HG03457 (cell line): ENCODE measurements at regions not wholly inside any gene's neighbourhood (a gene's known extent, or its start where the extent isn't known, plus 50 kb on each side); places are given as distances from the start of the nearest gene placed in this dataset.
"Not testable (repeated sequence)": the region's sequence is repeated elsewhere in the genome, so short reads cannot be mapped to it uniquely, and the experiment has no call there.

ENCODE experiments used
- ATAC-seq: cut with Tn5 transposase; IDR thresholded peaks from one replicate; pipeline ENCODE4 v1.9.1; 2021; ENCODE audit warnings: moderate number of reproducible peaks; ENCODE audit not compliant: unreplicated experiment

DNA sequence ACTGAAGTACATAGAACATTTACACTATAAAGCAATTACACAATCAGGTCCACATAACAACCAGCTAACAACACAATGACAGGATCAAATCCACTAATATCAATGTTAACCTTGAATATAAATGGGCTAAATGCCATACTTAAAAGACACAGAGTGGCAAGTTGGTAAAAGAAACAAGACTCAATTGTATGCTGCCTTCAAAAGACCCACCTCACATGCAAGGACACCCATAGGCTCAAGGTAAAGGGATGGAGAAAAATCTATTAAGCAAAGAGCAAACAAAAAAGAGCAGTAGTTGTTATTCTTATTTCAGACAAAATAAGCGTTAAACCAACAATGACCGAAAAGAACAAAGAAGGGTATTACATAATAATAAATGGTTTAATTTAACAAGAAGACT is 183.3 kb downstream of the PYDC2 start:
- no peak for ATAC-seq

DNA sequence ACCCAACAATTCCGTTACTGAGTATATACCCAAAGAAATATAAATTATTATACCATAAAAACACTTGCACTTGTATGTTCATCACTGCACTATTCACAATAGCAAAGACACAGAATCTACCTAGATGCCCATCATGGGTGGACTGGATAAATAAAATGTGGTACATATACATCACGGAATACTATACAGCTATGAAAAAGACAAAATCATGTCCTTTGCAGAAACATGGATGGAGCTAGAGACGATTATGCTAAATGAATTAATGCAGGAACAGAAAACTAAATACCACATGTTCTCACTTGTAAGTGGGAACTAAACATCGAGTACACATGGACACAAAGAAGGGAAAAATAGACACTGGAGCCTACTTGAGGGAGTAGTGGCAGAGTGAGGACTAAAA is 185.3 kb downstream of the PYDC2 start:
- ATAC-seq: no peak

DNA sequence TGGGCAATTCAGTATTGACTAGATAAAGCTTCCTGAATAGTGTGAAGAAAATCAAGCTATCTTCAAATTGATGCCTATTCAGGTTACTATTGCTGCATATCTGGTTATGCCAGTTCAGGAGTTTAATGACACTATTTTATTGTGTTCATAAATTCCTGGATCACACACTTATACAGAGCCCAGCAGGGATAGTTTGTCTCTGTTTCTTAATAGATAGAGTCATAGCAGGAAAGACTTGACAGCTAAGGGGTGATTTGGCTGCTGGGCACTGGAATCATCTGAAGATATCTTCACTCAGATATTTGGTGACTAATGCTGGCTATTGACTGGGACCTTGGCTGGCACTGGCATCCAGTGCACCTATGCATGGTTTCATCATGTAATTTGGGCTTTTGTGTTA is 187.8 kb downstream of the PYDC2 start:
- no peak for ATAC-seq

DNA sequence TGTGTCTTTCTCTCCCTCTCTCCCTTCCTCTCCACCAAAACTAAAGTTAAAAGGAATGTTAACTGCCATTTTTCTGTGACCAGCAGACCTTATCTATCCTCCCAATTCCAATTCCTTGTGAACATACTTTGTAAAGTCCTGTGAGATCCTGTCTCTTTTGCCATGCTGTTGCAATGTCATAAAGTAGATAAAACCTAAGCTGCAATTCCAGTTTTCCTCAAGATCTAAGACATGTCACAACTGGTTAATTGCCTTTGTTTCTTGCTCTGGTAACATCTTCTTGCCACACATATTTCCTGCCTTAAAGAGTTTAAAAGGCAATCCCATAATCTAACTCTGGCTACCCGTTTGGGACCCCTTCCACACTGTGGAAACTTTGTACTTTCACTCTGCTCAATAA is 188.7 kb downstream of the PYDC2 start:
- no peak for ATAC-seq

DNA sequence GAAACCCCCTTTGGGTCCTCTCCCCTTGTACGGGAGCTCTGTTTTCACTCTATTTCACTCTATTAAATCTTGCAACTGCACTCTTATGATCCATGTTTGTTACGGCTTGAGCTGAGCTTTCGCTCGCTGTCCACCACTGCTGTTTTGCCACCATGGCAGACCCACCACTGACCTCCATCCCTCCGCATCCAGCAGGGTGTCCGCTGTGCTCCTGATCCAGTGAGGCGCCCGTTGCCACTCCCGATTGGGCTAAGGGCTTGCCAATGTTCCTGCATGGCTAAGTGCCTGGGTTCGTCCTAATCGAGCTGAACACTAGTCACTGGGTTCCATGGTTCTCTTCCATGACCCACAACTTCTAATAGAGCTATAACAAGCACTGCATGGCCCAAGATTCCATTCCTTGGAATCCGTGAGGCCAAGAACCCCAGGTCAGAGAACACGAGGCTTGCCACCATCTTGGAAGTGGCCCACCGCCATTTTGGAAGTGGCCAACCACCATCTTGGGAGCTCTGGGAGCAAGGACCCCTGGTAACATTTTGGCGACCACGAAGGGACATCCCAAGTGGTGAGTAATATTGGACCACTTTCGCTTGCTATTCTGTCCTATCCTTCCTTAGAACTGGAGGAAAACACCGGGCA is 197.9 kb downstream of the PYDC2 start:
- ATAC-seq: not testable (repeated sequence)

DNA sequence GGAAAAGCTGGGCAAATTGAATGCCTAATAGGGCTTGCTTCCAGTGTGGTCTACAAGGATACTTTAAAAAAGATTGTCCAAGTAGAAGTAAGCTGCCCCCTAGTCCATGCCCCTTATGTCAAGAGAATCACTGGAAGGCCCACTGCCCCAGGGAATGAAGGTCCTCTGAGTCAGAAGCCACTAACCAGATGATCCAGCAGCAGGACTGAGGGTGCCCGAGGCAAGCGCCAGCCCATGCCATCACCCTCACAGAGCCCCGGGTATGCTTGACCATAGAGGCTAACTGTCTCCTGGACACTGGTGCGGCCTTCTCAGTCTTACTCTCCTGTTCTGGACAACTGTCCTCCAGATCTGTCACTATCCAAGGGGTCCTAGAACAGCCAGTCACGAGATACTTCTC is 201.2 kb downstream of the PYDC2 start:
- ATAC-seq: not testable (repeated sequence)

DNA sequence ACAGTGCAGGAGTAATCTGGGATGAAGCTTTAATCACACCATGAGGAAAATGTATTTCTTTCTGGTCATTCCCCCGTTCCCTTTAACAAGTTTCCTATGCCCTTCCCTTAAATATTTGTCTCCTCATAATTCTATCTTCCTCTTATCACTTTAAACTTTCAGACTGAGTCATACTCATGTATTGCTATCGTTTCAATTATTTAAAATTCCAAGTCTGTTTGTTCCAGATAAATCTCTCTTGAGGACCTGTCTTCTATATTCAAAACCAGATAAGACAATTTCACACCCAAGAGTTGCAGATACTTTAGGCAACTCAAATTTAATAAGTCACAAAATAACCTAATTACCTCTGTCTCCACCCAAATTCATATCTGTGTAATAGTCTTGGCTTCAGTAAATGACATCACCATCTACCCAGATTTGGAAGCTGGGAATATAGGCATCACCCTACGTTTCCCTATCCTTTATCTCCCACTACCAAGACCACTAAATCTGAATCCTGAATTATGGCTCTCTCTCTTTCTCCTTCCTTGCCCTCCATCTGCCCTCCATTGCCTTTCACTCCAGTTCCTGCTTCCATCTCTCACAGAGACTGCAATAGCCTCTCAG is 220.1 kb downstream of the PYDC2 start:
- no peak for ATAC-seq

DNA sequence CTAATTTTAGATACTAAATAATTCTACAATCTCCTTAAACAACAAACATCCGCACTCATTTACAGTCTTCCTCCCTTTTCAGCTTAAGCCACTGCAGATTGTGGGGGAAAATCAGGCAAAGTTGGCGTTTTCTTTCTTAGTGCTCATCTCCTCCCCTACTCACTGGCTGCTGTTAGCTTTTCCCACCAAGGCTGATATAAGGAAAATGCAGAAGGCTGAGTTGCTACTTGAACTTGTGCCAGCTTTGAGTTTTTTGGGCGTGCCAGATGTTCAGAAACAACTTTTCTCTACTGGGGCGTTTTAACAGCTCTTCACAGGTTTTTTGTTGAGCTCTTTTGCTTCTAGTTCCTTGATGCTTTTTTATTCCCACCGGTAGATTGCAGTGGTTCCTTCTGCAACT is 222.0 kb downstream of the PYDC2 start:
- no peak for ATAC-seq

DNA sequence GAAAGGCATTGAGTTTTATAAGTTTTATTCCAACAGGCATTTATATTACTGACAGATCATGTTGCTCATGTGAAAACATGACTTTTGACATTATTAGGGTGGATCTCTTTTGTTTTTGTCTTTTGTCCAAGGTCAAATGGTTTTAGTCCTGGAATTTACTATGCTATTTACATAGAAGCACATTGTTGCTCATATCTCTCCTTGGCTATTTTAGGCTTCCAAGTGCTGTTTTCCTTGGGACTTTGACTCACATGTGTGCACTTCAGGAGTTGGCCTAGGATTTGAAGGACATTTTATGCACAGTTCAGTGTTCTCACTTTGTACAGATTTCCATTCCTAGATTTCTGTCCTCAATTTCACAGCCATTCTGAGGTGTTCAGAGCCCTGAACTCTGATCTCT is 225.7 kb downstream of the PYDC2 start:
- no peak for ATAC-seq

DNA sequence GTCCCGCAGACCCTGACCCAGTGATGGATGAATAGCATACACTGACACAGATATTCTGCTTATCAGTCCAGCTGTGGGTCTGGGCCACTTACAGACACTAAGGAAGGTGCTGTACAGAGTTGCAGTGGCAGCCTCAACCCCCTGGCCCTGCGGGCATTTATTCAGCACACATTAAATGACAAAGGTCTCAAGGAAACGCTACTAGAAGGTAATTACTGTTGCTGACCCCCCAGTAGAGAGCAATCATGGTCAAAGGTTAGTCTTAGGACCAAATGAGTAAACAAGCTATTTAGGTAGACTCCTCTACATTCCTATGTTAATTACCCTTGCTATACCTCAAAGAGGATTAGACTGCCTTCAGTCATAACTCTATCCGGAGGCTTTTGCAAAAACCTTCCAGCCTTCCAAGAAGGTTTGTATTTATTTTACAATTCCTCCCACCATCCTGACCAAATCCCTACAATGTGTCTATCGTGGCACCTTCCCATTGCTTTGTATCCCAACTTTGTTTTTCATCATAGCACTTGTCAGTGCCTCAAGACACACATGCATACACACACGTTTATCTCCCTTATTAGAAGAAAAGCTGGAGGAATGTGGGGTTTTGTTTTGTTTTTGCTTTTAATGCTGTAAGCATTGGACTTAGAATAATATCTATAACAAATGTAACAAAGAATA is 227.9 kb downstream of the PYDC2 start:
- no peak for ATAC-seq

DNA sequence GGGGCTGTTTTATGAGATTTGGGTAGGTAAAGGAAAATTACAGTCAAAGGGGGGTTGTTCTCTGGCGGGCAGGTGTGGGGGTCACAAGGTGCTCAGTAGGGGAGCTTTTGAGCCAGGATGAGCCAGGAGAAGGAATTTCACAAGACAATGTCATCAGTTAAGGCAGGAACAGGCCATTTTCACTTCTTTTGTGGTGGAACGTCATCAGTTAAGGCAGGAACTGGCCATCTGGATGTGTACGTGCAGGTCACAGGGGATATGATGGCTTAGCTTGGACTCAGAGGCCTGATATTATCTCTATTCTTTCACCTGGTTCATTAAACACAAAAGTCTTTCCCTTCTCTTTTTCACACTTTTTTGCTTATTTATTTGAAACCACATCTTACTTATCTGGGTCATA is 230.2 kb downstream of the PYDC2 start:
- not testable (repeated sequence) for ATAC-seq

DNA sequence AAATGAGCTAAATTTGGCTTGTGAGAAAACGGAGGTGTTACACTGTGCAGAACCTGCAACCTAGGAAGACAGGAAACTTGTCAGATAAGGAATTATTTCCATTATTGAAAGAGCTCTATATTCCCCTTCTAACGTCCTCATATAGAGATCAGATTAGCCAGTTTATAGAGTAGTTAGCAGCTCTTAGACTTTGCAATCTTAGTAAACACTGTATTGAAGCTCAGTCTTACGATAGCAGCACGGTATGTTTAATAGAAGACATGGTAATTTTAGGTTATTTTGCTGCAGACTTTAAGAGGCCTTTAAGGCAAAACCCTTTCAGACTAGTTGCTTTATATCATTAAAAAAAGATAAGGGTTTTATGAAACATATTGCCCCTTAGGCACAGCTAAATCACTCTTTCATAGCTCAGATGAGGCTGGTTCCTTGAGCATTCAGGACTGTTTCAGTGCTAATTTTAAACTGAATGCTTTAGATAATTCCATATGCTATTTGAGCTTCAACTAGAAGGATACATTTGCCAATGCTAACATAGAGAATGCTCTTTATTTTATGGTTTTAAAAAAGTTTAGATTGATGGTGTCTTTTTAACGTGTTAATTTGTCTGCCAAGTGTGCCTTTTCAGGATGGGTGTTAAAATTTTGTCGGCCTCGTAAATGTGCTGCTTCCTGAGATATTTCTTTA is 234.3 kb downstream of the PYDC2 start:
- no peak for ATAC-seq

DNA sequence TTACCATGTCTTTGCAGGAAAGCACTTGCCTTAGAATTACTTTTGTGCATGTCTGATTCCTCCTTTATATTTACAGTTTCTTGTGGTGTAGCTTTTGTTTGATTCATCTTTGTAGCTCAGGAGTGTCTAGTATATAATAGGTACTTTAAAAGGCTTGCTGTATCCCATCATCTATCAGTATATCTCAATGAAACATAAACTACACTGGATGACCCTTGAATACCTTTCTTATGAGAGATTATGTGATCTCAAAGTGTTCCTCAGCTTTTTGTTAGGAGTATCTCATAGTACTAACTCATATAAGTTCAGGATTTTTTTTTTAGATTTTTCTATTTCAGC is 234.8 kb downstream of the PYDC2 start:
- ATAC-seq: no peak

DNA sequence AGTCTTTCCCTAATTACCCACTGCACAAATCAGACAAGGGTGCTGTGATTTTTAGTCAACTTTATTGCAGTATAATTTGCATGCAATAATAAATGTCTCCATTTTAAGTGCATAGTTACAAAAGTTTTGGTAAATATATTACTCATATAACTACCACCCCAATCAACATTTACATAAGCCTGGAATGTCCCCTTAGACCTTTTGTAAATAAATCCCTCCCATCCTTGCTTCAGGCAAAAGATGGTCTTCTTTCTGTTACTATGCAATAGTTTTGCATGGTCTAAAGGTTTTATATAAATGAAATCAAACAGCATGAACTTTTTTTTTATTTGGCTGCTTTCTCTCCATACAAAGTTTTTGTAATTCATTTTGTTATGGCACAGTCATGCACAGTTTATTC is 235.4 kb downstream of the PYDC2 start:
- ATAC-seq: no peak

DNA sequence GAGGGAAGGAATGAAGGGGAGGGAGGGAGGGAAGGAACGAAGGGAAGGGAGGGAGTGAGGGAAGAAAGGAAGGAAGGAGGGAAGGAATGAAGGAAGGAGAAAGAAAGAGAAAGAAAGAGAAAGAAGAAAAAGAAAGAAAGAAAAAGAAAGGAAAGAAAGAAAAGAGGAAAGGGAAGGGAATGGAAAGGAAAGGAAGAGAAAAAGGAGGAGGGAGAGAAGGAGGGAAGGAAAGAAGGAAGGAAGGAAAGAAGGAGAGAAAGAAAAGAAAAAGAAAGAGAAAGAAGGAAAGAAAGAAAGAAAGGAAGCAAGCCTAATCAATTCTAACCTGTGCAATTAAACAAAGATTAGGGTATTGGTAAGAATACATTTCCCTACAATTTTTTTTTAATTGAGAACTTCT is 238.6 kb downstream of the PYDC2 start:
- no peak for ATAC-seq

DNA sequence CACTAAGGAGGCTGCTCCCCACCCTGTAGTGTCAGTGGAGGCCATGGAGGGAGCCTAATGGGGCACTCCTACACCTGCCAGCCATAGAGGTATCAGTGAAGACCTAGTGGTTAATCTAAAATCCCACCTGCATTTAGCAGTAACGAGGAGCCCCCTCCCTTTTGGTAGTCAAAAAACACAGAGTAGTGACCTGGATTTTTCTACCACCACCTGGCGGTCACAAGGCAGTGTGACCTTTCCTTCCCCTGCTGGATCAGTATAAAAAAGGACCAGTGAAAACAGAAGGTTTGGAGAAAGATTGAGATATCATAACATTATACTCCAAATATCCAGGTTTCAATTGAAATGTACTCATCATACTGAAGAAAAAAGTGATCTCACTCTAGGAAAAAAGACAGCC is 241.2 kb downstream of the PYDC2 start:
- ATAC-seq: no peak

DNA sequence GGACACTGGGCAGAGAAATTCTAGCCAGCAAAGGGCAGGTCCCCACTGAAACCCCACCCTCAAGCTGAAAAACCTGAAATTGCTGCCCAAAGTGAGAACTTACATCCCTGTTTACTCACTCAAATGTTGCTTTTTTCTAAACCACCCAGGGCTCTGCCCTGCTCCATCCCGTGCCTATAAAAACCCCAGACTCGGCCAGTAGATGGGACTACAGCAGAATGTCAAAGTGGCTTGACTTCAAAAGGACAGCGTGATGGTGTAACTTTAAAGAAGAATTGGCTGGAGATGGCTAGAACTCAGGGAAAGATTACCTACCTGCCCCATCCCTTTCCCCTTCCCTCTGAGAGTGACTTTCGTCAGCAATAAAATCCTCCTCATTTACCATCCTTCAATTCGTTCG is 246.9 kb downstream of the PYDC2 start:
- ATAC-seq: no peak

DNA sequence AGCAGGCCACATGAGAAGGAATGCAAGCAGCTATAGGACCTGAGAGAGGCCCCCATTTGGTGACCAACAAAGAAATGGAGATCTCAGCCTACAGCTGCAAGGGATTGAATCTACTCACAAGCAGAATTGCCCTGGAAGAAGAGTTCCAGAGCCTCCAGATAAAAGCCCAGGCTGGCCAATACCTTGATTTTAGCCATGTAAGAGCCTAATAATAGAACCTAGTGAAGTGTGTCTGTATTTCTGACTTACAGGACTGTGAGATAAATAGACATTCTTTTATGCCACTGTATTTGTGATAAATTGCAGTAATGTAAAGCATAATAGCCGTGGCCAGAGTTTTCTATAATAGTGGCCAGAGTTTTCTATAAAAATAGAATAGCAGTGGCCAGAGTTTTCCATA is 254.6 kb downstream of the PYDC2 start:
- no peak for ATAC-seq

DNA sequence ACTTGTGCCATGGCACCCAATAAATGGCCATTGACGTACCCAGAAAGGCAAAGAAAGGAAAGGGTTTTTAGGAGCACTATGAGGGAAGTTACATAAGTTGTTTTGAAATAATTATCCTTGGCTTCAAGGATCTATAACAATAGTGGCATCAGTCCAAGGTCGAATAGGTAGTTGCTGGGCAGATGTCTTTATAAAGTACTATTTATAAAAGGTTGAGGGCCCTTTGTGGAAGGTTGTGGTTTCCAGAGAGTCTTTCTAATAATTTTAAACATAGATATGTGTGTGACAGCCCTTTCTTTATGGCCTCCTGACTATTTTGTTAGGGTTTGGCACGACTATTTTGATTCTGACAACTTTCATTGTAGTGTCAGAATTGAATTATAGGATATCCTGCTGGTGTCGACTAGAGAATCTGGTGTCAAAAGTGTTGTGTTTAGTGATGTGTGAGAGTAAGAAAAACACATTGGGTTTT is 260.5 kb downstream of the PYDC2 start:
- no peak for ATAC-seq

DNA sequence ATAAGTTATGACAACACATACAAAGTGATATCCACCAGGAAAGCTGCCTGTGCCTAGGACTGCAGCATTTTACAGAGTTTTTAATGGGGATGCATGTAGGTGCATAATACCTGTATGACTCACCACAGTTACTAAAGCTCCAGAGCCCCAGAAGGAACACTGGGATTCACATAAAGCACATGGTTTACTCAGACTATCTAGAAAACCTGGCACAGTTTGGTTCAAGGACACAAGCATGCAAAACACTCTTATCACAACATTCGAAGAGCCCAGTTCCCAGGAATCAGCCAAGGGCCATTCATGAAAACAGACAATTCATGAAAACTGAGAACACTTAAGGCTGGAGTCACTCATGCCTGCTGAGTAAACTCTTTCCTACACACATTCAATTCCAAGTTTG is 261.0 kb downstream of the PYDC2 start:
- no peak for ATAC-seq

DNA sequence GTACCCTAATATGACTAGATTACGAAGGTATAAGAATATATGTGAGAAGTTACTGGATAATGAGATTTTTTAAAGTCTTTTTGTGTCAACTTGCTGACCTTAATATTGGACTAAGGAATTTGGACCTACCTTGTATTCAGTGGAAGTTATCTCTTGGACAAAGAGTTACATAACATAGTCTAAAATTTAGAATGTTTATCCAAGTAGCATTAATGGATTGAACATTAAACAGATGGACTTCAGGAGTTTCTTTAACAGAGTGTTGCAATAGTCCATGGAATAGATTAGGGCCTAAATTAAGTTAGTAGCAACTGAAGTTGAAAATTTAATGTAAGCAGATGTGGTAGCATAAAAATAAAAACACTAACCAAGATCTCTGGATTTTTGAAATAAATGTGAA is 266.4 kb downstream of the PYDC2 start:
- ATAC-seq: no peak

DNA sequence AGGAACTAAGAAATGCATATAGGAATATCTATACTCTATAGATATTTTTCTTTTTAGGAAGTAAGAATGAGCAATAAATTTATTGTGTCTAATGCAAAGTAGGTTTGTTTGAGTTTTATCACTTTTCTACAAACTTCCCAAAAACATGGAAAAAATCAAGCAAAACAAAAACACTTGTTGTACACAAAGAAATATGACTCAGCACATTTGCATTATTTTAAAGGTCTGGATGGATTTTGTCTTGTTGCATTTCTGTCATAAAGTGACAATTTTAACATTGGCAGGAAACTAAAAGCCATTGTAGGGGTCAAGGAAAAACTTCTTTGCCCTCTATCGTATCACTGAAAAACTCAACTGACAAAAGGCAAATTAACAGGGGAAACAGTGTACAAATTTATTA is 267.2 kb downstream of the PYDC2 start:
- no peak for ATAC-seq
